NCI-H2107 treated with DMSO at 0.1 percent for 48 hours (cell line): ENCODE measurements at regions not wholly inside any gene's neighbourhood (a gene's known extent, or its start where the extent isn't known, plus 50 kb on each side); places are given as distances from the start of the nearest gene placed in this dataset.

Source experiments
- DNase-seq: peaks from one replicate; lab custom pipeline; 2025; ENCODE audit not compliant: unreplicated experiment; lab: John Stamatoyannopoulos, UW

DNA sequence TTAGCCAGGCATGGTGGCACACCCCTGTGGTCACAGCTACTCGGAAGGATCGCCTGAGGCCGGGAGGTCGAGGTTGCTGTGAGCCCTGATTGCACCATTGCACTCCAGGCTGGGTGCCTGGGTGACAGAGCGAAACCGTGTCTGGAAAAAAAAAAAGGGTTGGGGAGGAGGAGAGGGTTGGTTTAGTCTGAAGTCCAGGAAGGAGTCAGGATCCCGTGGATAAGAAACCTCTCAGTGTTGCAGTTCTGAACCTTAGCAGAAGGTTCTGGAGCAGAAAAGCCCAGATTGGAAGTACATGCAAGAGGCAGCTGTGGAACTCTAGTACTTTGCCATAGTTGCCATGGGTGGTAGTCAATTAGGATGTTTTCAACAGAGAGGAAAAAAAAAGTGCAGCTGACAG, 125.2 kb upstream of the CPEB4 start:
- DNase-seq = no peak

DNA sequence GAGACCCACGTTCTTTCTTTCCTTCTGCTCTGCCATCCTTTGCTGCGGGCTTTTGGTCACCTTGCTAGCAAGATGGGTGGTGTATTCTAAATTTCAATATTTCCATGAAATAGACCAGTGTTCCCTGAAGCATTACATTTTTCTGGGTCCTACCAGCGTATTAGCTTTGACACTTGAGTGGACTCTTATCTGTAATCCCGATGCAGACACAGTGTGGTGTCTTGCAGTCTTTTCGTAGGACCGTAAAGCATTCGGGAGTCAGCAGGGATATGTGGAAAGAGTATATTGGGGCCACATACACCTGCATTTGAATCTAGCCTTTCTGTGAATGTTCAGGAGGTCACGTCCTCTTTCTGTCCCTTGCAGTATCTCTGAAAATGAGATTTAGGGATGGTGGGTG, 124.7 kb upstream of the CPEB4 start:
- DNase-seq = no peak

DNA sequence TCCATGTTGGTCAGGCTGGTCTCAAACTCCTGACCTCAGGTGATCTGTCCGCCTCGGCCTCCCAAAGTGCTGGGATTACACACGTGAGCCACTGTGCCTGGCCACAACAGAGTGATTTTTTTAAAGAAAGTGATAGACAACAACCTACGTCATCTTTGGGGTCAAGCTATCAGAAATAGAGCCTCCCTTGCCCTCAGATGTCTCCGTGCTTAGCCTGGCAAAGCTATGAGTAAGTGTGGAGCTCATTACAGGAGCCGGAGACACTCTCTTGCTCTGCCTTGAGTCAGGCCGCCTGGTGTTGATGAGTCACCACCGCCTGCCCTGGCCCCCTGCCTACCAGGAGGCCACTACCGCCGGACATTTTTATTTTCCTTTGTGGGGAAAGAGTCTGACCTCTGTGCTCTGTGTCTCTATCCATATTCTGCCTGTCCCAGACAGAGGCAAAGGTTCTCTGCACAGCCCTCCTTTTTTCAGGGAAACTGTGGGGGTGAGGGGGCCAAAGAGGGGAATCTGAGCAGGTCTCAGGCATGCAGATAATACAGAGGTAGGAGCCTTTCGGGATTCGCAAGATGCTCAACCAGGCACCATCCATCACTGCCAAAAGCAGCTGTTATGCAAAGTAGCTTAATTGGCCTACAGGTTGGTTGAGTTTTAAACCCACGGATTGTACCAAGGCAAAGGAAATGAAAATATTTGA, 123.7 kb upstream of the CPEB4 start:
- no peak for DNase-seq

- DNase-seq = no peak
Observed at GRCh38 chr5:173765029-173765644, 123.0 kb upstream of the CPEB4 start.

DNA sequence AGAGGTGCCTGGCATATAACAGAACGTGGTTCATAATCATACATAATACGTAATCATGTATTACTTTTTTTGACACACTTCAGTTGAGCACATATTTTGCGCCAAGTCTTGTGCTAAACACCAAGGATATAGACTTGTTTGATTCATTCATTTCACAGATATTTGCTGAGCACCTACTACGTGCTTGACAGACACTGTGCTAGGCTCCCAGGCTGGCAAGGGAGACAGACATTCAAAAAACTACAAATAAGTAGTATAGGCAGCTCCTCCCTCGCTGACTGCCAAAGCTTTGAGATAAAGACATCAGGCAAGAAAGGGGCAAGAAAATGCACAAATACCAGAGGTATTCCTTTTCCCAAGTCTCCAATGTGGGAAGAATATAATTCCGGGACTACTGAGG, 122.5 kb upstream of the CPEB4 start:
- no peak for DNase-seq

- DNase-seq = no peak
Observed at GRCh38 chr5:173767574-173768266, 120.4 kb upstream of the CPEB4 start.

DNA sequence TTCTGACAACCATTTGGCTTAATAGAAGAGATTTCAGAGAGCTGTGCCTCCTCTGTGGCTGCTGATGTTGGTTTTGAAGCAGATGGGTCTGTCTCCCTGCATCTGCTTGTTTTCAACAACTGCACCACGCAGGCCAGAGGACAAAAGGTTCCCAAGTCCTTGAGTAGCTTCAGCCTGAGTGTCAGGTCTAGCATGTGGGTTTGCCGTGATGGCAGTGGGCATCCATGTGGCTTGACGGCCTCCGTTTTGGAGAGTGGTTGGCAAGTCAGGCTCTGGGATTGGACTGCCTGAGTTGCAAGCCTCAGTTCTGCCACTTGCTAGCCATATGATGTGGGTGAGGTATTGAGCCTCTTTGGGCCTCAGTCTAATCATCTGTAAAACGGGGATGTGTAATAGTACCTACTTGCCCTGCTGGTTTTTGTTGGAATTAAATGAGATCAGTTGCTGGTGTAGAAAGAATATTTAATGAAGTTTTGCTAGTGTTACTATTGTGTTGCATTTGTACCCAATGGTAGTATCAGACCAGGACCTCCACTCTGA, 119.8 kb upstream of the CPEB4 start:
- no peak for DNase-seq

DNA sequence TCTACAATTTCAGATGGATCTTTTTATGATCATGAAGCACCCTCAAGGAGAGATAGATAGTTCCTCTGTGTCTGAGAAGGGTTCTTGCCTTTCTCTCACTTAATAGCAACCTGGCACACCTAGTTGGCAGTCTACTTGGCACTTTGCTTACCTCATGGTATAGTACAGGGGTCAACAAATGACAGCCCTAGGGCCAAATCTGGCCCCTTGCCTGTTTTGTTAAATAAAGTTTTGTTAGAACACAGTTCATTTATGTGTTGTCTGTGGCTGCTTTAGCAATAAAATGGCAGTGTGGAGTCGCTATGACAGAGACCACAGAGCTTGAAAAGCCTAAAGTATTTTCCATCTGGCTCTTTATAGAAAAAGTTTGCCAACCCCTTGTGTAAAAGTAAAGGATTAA, 119.3 kb upstream of the CPEB4 start:
- DNase-seq = no peak

DNA sequence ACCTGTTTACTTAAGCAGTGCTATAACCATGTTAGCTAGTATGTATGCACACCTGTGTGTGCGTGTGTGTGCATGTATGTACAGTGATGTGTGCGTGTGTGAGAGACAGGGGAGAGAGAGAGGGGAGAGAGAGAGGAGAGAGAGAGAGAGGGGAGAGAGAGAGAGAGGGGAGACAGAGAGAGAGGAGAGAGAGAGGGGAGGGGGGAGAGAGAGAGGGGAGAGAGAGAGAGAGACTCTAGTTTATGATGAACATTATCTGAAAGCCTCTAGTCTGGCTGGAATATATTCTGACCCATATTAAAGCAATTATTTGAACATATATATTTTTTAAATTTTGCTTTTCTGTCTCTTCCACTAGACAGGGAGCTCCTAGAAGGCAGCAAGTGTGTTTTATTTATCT, 117.5 kb upstream of the CPEB4 start:
- DNase-seq = no peak

GRCh38 chr5:173771121-173771724, 116.9 kb upstream of the CPEB4 start:
- no peak for DNase-seq

DNA sequence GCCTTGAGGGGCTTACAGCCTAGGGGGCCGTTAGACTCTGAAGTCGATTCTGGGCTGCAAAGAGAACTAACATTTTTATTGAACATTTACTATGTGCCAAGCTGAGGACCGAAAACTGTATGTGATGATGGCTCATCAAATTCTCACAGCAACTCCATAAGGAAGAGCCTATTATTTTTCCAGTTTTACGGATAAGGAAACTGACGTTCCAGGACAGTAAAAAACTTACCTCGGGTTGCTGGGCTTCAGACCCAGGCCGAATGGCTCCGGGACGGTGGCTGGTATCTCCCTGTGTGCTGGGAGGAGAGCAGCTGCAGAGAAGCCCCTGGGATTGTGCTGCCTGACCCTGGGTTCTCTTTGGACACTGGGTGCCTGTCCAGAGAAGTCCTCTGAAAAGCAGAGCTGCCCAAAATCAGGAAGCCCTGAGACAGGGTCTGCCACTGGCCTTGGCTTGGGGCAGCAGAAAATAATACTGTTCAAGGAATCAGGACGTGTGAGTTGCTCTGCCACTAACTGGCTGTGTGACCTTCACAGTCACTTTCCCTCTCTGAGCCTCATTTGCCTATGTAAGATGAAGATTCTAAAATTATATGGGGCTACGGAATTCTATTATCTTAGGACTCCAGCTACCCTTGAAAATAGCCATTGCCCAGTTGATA, 116.3 kb upstream of the CPEB4 start:
- no peak for DNase-seq

DNA sequence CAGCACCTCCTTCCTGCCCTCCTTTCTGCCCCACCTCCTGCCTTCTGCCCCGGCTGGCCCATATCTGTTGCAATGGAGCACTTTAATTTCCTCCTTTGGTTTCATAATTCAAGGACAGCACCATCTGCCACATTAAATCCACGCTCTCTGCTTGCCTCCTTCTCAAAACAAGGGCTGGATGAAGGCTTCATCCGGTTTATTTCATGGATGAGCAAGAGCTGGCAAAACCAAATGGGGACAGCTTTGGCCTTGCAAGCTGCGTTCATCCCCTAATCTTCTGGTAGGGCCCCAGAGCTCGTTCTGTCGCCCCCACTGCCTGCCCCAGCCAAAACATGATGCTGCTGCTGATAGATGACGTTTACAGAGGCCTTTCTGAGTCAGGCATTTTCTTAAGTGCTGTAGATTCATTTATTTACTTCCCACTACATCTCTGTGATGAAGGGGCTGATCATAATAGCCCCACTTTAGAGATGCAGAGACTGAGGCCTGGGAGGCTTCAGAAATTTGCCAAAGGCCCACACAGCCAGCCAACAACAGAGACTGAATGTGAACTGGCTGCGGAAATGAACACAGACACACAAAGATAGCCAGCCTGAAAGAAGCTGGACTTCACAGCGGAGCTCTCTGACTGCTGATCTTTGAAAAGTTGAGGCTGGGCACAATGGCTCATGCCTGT, 115.6 kb upstream of the CPEB4 start:
- DNase-seq = no peak

- DNase-seq = no peak
Observed at GRCh38 chr5:173774271-173774761, 113.8 kb upstream of the CPEB4 start.

DNA sequence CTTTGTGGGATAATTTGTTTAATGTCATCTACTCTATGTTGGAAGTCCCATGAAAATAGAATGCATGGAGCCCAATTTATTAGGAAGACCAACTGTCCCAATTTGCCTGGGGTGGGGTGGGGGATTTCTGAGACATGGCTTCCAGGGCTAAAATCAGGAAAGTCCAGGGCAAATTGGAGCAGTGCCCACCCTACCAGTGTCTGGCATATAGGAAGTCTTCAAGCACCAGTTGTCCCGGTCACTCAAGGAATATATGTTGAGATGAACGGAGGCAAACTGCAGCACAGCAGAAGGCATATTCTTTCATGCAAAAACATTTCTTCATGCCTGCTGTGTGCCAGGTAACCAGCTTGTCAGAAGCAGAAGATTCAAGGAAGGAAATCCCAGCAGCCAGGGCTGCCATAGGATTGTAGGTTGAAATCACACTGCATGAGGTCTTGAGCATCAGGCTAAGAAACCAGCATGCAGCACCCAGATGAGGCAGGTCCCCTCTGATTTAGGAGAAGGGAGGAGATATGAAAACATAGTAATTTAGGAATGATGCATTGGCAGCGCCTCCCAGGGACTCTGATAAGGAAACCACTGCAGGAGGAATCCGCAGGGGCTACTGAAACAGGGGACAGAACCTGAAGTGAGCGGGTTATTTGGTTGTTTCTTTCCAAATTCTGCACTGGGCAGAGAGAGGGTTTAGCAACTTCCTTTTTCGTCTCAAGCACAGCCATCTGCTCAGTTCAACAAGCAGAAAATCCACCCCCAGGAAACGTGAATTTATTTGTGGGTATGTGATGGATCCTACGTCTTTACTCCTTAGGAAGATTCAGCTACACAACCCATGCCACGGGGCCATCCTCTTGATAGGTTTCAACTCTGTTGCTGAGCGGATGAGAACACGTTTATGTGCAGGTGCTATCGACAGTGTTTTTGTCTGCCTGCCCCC, 112.6 kb upstream of the CPEB4 start:
- DNase-seq = no peak

DNA sequence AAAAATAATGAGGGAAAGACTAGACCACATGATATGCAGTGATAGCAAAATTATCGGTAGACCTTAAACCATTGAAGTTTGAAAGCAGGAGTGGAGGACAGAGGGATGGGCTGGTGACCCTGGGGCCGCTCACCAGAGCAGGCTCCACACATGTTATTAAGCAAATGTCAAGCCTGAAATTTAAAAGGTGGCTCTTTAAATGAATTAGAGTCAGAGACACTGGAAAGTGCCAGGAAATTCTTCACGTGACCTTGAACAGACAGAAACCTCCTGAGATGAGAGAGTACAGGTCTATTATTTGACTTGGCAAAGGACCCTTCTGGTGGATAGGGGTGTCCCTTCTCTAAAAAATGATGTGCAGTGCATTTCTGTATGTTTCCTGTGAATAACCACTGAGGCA, 111.0 kb upstream of the CPEB4 start:
- DNase-seq = no peak

DNA sequence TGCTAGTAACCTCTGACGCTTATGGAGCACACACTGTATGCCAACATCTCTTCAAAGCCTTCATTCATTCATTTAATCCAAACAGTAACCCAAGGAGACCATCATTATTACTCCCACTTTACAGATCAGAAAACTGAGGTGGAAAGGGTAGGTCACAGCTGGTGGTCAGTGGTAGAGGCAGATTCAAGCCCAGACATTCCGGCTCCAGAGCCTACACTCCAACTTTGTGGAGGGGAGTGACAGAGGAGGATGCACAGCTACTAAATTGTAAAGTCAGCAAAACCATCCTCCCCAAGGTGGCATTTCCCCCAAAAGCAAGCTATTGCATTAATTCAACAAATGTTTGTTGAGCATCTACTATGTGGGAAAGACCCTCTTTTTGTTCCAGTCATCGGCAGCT, 110.5 kb upstream of the CPEB4 start:
- DNase-seq = no peak

DNA sequence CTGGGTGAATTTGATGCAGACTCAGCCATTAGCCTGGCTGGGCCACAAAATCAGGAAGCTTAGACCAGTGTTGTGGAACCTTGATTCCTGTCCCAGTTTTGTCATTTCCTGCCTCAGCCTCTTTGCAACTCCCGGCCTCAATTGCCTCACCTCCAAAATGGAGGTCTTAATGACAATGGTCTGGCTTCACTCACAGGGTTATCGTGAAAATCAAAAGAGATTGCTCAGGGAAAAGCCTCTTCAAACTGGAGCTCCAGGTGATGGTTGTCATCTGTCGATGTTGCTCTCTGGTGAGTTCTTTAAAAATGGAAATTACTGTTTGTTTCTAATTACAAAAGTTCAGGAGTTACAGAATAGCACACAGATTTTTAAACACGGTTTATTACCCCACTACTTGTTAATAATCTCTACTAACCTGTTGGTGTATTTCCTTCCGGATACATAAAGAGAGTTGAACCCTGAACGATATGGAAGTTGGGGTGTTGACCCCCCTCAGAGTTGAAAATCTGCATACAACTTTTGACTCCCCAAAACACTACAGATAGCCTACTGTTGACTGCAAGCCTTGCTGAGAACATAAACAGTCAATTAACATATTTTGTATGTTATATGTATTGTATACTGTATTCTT, 109.9 kb upstream of the CPEB4 start:
- no peak for DNase-seq

GRCh38 chr5:173778784-173779304, 109.3 kb upstream of the CPEB4 start:
- no peak for DNase-seq
